NCI-H82 treated with DMSO at 0.1 percent for 48 hours (cell line): ENCODE measurements at regions not wholly inside any gene's neighbourhood (a gene's known extent, or its start where the extent isn't known, plus 50 kb on each side); places are given as distances from the start of the nearest gene placed in this dataset.

Source experiments
- DNase-seq: peaks from one replicate; lab custom pipeline; 2025; ENCODE audit not compliant: unreplicated experiment; lab: John Stamatoyannopoulos, UW

DNA sequence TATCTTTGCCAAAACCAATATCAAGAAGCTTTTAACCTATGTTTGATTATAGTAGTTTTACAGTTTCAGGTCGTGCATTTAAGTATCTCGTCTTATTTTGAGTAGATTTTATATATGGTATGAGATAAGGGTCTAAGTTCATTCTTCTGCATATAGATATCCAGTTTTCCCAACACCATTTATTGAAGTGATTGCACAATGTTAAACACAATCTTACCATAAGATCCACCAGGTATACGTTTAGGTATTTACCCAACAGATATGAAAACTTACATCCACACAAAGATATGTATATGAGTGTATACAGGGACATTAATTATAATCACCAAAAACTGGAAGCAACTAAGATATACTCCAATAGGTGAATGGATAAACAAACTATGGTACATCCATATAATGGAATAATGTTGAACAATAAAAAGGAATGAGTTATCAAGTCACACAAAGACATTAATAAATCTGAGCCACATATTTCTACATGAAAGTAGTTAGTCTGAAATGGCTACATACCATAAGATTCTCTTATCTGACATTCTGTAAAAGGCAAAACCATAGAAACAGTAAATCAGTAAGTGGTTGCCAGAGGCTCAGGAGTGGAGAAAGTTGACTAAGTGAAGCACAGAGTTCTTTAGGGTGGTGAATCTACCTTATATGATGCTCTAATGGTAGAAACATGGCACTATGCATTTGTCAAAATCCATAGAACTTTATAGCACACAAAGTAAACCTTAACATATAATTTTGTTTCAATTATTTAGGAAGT, 222.6 kb downstream of the NUAK1 start:
- no peak for DNase-seq

DNA sequence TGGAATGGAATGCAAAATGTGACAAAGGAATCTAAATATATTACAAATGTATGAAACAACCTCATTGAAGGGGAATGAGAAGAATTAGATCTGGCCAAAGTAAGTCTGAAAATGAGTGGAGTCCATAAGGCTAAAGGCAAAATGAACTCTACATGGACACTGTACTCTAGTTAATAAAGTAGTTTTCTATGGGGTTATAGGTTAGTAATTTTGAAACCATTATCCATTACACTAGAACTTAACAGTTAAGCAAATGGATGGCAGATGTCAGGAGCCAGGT, 222.1 kb downstream of the NUAK1 start:
- no peak for DNase-seq

DNA sequence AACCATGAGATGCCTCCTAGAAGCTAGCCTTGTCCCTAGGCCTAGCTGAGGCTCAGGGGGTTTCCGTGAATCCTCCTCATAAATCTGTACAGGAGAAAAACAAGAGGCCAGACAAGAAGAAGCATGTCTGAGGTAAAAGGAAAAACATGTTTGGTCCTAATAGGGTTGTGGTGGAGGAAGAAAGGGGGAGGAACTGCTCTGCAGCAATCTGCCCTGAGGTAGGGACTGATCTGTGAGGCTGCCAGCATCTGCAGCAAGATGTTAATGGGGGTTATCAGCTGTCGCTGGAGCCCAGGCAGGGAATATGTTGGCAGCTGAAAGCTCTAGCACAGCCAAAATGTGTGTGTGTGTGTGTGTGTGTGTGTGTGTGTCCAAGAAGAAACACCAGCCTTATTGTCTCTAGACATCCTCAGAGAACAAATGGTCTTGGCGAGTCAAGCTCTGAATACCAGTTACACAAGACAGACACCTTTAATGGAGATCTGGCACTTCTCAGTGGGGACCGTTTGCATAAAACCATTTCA, 218.5 kb downstream of the NUAK1 start:
- DNase-seq: no peak

- DNase-seq: no peak
Observed at GRCh38 chr12:105921055-105921454, 217.7 kb downstream of the NUAK1 start.

GRCh38 chr12:105921872-105922669, 216.7 kb downstream of the NUAK1 start:
- DNase-seq: no peak

- no peak for DNase-seq
Observed at GRCh38 chr12:105922670-105923102, 216.1 kb downstream of the NUAK1 start.

DNA sequence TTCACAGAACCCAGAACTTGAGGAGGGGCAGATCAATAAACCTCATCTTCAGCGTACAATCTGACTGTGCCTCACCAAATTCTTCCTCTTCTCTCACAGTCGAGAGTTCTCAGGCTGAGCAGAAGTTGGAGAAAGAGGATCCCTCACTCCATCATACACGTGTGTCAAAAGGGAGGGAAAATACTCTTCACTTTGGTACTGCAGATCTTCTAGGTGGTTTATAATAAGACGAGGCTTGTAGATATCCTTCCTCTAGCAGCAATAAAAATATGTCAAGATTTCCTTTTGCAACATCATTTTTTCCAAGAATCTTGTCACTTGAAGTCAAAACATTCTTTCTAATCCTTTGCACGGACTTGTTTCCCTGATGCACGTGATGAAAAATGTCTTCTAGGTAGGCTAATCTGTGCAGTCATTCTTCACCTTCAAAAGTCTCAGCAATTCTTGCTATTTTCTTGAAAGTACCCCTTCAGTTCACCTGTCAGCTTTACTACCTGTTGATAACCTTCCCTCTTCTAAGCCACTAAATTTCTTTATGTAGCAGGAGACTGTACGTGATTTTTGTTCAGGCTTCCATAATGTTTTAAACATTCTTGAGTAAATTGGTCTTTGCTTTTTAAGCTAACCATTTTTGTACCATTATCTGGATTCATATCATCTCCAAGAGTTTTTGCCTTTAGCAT, 214.1 kb downstream of the NUAK1 start:
- DNase-seq: no peak

- DNase-seq: no peak
Observed at GRCh38 chr12:105927564-105927963, 211.2 kb downstream of the NUAK1 start.

DNA sequence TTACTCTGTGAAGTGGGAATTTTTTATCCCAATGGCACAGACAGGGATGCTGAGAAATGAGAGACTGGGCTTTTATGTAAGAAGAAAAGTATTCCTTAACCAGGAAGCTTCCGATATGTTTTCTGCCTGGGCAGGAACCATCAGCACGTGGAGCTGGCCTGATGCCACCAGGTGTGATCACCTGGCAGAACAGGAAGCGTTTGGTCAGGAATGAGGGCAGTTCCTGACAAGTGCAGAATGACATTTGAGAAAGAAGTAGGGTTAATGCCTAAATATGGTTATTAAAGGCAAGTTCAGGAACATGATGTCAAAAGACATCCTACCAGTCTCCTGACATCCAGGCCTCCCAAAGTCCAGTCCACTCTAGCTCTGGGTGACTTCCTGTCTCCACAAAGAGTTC, 210.3 kb downstream of the NUAK1 start:
- no peak for DNase-seq

- DNase-seq: no peak
Observed at GRCh38 chr12:105929192-105929591, 209.6 kb downstream of the NUAK1 start.

- DNase-seq: peak; percentile 1
Observed at GRCh38 chr12:105930557-105931503, 207.9 kb downstream of the NUAK1 start.

GRCh38 chr12:105931762-105932570, 206.8 kb downstream of the NUAK1 start:
- no peak for DNase-seq

- DNase-seq: no peak
Observed at GRCh38 chr12:105933671-105934665, 204.8 kb downstream of the NUAK1 start.

- no peak for DNase-seq
Observed at GRCh38 chr12:105935106-105935505, 203.6 kb downstream of the NUAK1 start.

DNA sequence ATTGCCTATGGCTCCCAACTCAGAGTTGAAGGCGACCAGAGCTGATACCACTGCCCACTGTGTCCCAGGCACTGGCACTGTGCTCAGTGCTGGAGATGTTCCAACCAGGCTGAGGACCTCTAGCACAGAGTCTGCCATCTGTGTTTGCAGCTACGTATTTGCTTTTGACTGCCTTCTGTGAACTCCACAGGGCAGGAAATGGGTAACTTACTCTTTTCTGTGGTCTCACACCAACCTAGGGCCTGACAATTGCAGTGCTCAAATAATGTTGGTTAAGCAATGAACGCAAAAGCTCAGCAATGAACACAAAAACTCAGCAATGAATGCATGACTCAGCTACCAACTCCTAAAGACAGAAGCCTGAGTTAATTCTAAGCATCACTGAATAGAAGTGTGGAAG, 202.8 kb downstream of the NUAK1 start:
- DNase-seq: no peak

GRCh38 chr12:105936496-105936895, 202.3 kb downstream of the NUAK1 start:
- no peak for DNase-seq

DNA sequence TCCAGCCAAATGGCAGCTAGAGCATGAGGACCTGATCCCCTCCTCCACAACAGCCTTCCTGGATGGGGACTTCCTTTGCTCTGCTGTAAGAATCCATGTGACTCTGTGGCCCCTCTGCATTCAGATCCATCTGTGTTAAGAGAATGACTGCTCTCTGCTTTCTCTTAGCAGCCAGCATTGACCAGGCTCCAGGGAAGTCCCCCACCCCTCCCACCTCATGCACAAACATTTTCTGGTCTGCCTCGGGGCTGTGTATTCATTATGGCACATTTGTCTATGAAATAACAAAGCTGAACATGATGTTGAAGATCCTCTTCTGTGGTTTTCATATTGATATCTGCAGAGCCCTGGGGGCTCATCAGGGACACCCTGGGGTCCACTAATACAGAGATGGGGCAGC, 201.7 kb downstream of the NUAK1 start:
- no peak for DNase-seq

- no peak for DNase-seq
Observed at GRCh38 chr12:105939181-105939721, 199.5 kb downstream of the NUAK1 start.
